IPS-18c (cell line): ENCODE measurements at regions not wholly inside any gene's neighbourhood (a gene's known extent, or its start where the extent isn't known, plus 50 kb on each side); places are given as distances from the start of the nearest gene placed in this dataset.

Experiments used
- H3K4me3 ChIP-seq: 2 replicates; pipeline ENCODE4 v1.7.0; 2013; ENCODE audit warnings: low read depth, mild to moderate bottlenecking, low read length, moderate library complexity; ENCODE audit not compliant: insufficient read depth
- H3K9me3 ChIP-seq: one replicate; pipeline ENCODE4 v1.6.1; 2013; ENCODE audit warnings: mild to moderate bottlenecking, low read length, moderate library complexity; ENCODE audit not compliant: control insufficient read depth, insufficient read depth

- Histone ChIP-seq H3K4me3 (no peak overlapping the region), H3K9me3 (no peaks in the 10 kb centered on the region)
These were observed 110.7 kb downstream of the RFLNA start for GRCh38 chr12:124405592-124405991.

GRCh38 chr12:124405151-124405550, 110.3 kb downstream of the RFLNA start:
- no peak overlapping the region for H3K4me3 ChIP-seq

GRCh38 chr12:124404162-124404784, 109.4 kb downstream of the RFLNA start:
- H3K9me3 ChIP-seq, result no peaks in the 10 kb centered on the region
- H3K4me3 ChIP-seq, result no peak overlapping the region

More at GRCh38 chr12:124405151-124405550, 110.3 kb downstream of the RFLNA start:
- no peaks in the 10 kb centered on the region for H3K9me3 ChIP-seq

DNA sequence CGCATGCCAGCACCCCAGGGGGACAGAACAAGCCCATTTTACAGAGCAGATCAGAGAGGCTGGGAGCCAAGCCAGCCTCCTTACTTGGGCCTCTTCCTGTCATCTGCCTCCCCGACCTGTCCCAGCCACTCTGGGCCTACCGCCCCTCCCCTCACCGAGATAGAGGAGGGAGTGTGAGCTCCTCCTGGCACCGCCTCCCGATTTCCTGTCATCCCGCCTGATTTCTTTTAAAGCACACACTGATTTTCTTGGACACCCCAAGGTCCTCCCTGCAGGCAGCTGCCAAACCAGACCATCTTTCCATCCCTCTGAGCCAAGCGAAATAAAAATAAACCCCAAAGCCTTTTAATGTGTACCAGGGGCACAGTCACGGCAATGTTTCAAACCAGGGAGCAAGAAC, 108.4 kb downstream of the RFLNA start:
- Histone ChIP-seq H3K9me3 (no peaks in the 10 kb centered on the region), H3K4me3 (no peak overlapping the region)

DNA sequence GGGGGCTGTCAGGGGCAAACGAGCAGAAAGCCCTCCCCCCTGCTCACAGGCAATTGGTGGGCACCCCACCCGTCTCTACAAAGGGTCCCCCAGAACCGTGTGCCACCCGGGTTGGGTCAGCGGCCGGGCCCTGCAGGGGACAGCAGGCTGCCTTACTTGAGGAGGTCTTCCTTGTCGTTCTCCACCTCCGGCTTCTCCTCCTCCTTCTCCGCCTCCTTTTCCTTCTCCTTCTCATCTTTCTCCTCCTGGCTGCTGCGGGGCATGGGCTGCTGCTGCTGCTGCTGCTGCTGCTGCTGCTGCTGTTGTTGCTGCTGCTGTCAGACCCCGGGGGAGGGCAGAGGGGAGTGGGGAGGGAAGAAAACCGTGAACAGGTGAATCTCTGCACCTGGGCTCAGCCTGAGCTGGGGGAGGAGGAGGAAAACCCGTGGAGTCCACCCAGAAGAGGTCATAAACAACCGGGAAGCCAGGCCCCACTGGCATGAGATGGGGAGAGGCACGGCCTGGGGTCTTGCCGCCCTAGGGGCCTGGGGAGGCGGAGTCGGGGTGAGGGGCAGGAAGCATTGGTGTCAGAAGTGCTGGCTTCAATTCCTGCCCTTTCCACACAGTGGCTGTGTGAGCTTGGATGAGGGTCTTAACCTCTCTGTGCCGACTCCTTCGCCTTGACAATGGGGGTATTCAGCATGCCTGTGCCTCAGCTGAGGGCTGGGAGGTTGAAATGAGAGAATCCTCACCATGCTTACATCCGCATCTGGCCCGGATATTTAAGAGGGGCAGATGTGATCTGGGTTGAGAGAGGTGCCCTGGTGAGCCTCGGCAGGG, 107.6 kb downstream of the RFLNA start:
- Histone ChIP-seq H3K4me3 (no peak overlapping the region), H3K9me3 (no peaks in the 10 kb centered on the region)

DNA sequence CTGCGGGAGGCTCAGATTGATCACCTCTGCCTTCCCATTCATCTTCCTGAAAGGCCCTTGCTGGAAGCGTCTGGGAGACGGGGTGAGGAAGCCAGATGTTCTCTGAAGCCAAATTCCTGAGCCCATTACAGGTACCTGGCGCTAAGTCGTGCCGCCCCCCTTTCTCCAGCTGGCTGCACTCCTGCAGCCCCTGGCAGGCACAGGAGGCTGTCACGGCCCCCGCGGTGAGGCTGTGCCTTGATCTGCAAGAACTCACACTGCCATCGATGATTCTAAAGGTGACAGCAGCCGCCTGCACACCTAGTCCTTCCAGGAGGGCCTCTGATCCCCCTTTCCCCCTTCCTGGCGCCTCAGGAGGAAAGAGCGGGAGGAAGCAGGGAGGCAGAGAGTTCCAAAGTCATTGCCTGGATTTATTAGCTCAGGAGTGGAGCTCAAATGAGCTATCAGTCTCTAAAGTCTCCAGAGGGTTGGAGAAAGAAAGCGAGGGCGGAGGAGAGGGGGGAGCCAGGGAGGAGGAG, 106.9 kb downstream of the RFLNA start:
- Histone ChIP-seq H3K9me3 (no peaks in the 10 kb centered on the region), H3K4me3 (no peak overlapping the region)

DNA sequence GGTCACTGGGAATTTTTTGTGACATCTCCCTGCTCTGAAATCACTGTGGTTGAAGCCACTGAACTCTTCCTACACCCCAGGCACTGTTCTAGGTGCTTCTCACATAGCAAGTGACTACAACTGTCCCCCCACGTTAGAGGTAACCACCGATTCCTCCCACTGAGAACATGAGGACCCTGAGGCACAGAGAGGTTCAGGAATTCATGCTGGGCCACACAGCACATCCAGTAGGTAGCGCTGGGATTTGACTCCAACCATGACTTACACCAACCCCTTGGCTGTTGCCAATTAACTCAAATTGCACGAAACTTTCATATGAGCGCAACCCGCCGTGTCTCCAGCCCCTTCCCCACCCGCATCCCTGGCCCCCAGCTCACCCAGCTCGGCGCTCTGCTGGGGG, 105.2 kb downstream of the RFLNA start:
- Histone ChIP-seq H3K9me3 (no peaks in the 10 kb centered on the region), H3K4me3 (no peak overlapping the region)

- no peak overlapping the region for H3K4me3 ChIP-seq
- H3K9me3 ChIP-seq, result no peaks in the 10 kb centered on the region
These were observed 104.7 kb downstream of the RFLNA start for GRCh38 chr12:124399622-124400021.

GRCh38 chr12:124398578-124399227, 103.8 kb downstream of the RFLNA start:
- Histone ChIP-seq H3K9me3 (no peaks in the 10 kb centered on the region), H3K4me3 (no peak overlapping the region)

- Histone ChIP-seq H3K4me3 (no peak overlapping the region), H3K9me3 (no peaks in the 10 kb centered on the region)
These were observed 103.1 kb downstream of the RFLNA start for GRCh38 chr12:124397807-124398577.

- H3K4me3 ChIP-seq, result no peak overlapping the region
- no peaks in the 10 kb centered on the region for H3K9me3 ChIP-seq
These were observed 102.4 kb downstream of the RFLNA start for GRCh38 chr12:124397399-124397679.

DNA sequence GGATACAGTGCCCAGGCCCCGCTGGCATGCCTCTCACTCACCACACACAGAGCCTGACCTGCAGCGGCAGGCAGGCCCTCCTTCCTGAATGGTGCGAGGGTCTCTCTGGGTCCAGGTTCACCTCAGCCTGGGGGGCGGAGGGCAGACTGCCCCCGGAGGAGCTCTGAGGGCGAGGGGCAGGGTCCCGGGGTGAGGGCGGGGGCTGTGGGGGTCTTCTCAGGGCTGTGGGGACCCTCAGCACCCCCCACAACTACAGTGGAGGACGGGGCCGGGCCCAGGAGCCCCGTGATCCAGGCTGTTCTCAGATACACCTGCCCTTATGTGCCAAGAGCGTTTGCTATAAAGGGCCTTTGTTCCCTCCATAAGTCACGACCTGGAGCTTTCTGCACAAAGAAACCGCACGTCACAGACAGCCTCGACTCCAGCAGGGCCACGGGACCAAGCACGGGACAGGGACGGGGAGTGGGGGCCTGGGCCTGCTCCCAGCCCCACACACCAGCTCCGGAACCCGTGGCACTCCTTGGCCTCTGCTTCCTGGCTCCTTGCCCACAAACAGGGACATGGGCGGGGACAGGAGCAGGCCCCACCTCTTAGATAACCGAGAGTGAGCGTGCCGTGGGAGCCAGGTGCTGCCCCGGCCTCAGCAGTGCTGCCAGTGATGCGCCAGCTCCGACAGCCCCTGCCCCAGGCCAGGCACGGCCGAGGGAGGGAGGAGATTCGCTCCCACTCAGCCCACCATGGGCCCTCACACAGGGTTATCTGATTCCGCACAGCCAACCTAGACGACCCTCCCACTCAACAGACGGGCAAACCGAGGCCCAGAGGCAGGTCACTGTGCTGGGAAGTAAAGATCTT, 101.9 kb downstream of the RFLNA start:
- Histone ChIP-seq H3K9me3 (no peaks in the 10 kb centered on the region), H3K4me3 (no peak overlapping the region)

- Histone ChIP-seq H3K9me3 (no peaks in the 10 kb centered on the region), H3K4me3 (no peak overlapping the region)
These were observed 101.1 kb downstream of the RFLNA start for GRCh38 chr12:124395986-124396385.

DNA sequence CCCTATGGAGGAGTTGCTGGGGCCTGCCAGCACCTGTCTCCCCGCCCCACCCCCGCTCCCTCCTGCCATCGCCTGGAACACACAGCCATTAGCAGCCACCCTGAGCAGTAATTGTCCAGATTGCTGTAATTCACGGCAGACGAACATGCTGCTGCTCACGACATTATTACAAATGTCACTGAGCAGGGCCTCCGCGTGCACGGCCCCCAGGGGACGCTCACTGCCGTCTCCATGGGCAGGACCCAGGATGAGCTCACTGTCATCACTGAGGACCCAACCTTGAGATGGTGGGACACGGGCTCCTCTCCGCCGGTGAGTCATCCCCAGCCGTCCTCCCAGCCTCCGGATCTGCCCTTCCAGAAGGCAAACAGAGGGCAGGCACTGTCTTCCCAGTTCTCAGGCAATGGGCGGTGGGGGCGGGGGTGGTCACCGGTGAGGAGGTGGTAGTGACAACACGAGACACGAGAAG, 100.4 kb downstream of the RFLNA start:
- Histone ChIP-seq H3K9me3 (no peaks in the 10 kb centered on the region), H3K4me3 (no peak overlapping the region)

DNA sequence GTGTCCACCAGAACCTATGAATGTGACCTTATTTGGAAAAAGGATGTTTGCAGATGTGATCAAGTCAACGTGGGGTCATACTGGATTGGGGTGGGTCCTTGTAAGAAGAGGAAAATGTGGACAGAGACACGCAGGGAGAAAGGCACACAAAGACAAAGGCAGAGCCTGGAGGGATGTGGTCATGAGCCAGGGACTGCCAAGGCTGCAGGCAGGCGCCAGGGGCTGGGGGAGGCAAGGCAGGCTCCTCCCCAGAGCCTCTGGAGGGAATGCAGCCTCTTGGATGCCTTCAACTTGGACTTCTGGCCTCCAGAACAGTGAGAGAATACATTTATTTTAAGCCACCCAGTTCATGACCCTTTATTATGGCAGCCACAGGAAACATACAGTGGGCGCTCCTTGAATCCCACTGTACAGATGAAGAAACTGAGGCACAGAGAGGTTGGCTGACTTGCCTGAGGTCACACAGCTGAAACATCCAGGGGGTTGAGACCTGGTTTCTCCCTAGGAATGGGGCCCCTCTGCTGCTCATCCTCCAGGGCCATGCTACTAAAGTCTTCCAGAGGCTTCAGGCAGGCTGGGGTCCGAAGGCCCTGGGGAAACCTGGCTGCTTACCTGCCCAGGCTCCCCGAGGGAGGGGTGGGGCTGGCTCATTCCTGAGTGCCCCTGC, 99.7 kb downstream of the RFLNA start:
- Histone ChIP-seq H3K9me3 (no peaks in the 10 kb centered on the region), H3K4me3 (no peak overlapping the region)

GRCh38 chr12:124393831-124394230, 98.9 kb downstream of the RFLNA start:
- H3K9me3 ChIP-seq, result no peaks in the 10 kb centered on the region
- H3K4me3 ChIP-seq, result no peak overlapping the region
